HG03095 (cell line): ENCODE measurements at regions not wholly inside any gene's neighbourhood (a gene's known extent, or its start where the extent isn't known, plus 50 kb on each side); places are given as distances from the start of the nearest gene placed in this dataset.

Experiments used
- ATAC-seq: cut with Tn5 transposase; IDR thresholded peaks from one replicate; pipeline ENCODE4 v1.9.1; 2021; ENCODE audit warnings: moderate library complexity; ENCODE audit not compliant: unreplicated experiment

DNA sequence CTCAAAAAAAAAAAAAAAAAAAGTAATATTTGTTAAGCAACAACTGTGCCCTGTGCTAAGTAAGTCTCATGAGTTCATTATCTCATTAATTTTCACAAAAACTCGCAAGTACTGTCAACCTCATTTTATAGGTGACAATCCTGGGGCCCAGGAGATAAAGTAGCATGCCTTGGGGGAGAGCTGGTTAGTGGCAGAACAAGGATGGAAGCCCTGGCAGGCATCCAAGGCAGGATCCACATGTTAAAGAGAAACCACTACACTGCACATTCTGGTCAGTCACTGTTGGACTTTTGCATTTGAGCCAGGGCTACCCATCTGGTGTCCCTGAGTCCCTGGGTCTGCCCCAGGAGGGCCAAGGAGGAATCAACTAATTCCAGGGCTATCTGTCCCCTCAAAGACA, 54.6 kb downstream of the ZFP36L2 start:
- ATAC-seq = no peak

DNA sequence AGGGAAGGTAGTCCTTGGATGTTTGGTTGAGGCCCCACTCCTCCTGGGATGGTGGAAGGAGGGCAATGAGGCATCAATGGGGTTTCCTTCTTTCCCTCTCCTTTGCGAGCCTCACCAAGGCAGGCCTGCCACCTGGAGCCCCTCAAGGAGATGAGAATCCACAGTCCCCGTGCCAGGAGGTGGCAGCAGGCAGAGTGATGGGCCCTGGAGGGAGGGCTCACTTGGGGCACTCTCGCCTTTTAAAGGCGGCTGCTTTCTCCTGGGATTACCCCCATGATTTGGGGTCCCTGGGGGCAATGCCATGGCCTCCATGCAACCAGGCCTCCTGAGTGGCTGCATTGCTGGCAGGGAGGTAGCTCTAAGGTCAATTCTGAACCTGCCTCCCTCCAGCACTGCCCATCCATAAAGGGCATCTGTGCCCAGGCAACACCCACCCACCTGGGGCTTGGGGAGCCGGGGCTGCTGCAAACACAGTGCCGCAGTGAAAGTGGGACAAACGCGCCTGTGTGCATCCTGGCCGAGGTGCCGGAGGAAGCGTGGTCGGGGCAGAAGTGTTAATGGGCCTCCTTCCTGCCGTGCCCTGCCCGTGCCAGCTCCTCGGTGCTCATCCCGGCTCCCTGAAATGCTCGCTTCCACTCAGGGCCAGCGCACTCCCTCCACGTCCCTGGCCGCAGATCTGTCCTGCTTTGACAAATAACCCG, 55.9 kb downstream of the ZFP36L2 start:
- no peak for ATAC-seq

DNA sequence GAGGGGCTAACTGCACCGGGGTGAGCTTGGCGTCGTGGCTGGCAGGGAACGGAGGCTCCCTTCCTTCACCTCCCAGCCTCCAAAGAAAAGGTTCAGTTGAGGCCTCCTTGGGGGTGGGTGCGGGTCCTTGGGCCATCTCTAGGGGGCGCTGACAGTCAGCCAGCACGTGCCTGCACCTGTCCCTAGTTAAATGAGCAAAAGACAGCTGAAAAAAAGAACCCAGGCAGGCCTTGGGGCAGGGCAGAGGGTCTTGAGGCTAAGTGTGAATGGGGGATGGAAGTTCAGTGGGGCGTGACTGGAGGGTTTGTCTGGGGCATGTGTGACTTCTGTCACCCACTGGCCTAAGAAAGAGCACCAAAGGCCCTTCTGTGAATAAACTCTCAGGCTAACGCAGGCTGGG, 56.4 kb downstream of the ZFP36L2 start:
- ATAC-seq = no peak

DNA sequence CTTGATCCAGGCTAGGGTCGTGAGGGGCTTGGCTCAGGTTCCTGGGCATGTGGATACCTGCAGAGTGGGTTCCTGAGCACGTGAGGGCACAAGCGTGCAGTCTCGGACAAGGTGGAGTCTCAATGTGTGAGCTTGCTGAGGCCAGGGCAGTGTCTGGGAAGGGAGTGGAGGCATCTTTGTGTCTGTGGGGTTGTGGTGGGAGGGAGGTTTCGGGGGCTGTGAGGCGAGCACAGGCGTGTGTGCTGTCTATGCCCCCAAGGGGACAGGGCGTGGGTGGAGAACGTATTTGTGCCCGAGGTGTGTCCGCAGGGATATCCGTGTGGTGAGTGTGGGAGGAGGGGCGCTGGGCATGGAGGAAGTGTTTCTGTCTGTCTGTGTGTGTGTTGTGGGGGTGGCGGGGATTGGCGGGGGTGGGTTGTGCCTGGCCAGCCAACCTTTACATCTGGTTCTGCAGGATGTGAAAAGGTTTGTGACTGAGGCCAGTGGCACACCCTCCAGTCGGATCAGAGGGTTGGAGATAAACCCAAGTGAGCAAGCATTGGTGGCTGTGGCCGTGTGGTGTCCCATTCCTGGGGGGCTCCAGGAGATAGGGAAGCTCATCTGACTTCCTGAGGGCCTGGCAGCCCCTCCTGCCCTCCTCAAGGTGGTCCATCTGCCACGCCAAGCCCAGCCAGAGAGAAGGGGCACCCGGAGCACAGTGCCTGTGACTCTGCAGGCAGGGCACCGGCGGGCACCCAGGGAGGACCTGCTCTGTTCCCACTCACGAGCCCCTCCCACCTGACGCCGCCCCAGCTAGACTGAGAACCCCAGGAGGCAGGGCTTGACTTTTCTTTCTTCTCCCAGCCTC, 57.1 kb downstream of the ZFP36L2 start:
- no peak for ATAC-seq

DNA sequence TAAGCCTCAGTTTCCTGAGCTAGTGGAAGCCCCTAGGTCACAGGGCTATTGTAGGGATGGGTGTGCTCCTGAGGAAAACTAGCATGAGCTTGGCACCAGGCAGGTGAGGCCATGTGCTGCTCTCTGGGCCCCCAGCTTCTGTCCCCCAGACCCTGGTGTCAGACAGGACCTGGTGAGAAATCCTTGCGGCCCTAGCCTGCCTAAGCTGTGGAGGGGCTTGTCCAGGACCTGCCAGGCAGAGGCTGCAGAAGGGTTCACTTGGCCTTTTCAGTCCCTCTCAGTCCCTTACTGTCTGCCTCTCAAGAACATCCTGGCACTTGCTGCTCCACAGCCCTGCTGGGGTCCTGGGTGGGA, 58.4 kb downstream of the ZFP36L2 start:
- ATAC-seq = no peak

DNA sequence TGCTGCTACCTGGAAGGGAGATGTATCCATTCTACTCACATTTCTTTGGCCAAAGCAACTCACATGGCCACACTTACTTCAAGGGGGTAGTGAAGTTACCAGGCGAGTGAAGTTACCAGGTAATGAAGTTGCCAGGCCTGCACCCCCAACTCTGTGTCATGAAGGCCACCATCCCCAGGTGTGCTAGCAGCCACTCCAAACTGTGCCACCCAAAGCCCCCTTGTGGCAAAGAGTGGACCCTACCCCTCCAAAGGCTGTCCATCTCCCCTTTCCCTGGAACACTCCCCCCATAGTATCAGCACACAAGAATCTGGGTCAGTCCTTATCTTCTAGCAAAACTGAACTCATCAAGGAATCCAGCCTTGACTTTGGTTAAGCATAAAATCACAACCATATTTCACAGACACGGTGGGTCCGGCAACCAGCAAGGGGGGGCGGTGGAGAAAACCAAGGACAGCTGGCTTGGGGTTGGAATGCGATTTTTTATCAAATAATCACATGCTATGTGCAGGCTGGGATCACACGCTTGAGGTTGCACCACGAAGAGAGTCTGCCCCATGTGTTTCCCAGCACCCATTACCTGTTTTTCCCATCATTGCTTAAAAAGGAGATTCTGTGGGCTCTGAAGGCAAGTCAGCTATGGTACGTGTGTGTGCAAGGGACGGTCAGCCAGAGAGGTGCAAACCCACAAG, 60.9 kb downstream of the ZFP36L2 start:
- no peak for ATAC-seq

DNA sequence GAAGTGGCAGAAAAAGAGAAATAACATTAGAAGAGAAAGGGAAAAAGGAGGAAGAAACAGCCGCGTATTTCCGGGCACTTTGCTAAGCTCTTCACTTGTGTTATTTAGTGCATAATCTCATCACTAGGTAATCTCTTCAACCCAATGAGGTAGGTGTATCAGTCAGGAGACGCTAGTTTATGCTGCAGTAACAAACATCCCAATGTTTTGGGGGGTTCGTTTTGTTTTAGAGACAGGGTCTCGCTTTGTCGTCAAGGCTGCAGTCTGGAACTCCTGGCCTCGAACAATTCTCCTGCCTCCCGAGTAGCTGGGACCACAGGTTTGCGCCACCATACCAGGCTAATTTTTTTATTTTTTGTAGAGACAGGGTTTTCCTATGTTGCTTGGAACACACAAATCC, 61.7 kb downstream of the ZFP36L2 start:
- ATAC-seq = no peak

DNA sequence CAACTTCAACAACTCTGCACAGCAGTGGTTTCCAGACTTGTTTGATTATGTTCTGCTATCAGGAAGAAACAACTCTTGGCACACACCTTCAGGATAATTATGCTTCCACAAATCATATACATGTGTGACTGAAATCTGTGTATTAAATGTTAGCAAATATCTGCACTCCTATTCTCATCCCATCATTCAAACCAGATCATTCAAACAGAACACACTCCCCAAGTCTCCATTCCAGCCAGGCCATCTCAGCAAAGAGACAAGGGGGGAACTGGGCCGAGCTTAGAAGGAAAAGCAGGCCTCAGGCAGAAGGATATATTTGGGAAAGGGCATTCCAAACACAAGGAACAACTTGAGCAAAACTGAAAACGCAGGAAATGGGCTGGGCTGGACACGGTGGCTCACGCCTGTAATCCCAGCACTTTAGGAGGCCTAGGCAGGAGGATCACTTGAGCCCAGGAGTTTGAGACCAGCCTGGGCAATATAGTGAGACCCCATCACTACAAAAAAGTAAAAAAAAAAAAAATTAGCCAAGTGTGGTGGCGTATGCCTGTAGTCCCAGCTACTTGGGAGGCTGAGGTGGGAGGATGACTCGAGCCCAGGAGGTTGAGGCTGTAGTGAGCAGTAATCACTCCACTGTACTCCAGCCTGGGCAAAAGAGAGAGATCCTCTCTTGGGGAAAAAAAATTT, 62.7 kb downstream of the ZFP36L2 start:
- no peak for ATAC-seq

DNA sequence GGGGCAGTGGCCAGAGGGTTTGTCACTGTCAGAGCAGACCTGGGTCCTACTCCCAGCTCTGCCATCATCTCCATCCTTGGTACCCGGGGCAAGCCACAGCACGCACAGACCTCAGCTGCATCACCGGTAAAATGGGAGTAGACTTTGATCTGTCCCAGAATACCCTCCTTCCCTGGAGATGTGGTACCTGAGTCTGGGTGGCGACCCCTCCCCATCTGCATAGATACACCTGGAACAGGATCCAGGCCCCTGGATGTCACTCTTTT, 64.0 kb downstream of the ZFP36L2 start:
- ATAC-seq = no peak

DNA sequence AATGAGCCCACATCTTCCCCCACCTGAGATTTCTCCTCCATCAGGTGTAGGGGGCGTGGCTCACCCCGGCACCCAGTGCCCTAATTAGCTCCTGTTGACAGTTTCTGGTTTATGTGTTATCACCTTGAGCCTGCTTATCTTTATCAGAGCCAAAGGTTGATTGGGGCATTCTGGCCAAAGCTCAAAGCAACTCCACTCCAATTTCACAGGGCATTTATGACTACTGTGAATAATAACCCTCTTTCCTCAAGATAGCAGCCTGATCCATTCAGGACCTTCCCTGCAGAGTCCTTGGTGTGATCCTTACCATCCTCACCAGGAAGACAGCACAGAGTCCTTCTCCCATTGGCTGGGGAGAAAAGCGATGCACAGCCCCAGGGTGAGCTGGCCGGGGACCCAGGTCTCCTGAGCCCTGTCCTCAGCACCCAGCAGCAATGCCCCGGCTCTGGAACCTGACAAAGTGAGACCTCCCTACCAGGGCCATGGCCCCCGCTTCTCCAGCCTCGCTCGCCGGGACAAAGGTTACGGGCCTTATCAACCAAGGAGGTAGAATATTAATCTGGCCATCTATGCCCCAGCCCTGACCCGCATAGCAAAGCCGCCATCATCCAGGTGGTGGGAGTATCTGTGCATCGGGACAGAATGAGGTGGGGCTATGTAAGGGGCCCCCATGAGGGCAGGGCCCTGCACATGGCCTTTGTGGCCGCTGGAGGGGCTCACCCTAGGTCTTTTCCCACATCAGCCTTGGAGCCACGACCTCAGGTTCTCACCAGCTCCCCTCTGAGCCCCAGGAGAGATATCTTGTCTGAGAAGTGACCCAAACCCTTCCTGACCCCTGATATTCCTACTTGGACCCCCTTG, 64.5 kb downstream of the ZFP36L2 start:
- ATAC-seq = no peak

DNA sequence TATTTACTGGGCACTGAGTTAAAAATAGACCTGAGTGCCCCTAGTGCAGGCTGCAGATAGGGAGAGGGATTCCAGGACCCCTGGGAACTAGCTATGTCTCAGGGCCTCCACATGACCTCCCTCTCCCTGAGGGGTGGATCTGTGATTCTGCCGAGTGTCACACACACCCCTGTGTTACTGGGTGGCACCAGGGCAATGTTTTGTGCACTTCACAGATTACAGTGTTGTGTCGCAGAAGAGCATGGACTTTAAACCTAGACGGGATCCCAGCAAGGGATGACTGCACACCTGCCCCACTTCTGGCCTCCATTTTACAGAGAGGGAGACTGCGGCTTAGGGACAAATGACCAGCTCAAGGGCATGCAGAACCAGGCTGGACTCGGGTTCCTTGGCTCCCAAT, 65.6 kb downstream of the ZFP36L2 start:
- no peak for ATAC-seq

DNA sequence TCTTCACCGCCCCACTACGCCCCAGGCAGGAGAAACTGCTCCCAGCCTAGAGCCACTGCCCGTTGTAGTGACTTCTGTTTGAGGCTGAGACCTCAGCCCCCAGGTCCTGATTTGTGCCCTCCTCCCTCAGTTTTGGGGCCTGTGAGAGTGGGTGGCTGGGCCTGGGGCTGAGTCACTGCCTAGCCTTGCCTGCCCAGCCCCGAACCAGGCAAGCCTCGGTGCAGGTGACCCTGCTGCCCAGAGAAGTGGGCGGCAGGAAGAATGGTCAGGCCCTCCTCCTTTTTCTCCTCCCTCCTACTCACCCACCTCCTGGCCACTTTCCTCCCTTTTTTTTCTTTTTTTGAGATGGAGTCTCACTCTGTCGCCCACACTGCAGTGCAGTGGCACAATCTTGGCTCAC, 66.6 kb downstream of the ZFP36L2 start:
- no peak for ATAC-seq

DNA sequence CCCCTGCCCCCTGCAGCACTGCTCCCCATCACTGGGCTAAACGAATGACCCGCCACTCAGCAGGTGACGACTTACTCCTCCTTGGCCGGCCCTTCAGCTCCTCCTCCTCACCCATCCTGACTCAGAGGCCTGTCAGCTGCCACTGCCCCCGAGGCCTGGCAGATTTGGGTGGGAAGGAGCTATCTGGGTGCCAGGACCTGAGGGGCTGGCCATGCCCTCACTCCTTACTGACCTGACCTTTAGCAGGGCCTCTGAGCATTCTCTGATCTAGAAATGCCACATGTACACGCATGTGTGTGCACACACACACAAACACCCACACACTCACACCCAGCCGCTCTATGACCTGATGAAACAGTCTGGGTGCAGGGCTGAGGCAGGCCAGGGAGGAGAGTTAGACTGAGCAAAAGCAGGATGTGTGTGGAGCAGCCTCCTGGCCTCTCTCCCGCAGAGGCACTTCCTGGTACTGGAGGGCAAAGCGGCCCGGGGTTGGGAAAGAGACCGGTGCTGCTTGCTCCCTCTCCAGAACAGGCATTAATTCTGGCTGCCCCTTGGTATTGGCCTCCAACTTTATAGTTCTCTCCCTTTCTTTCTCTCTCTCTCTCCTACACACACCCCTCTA, 68.0 kb downstream of the ZFP36L2 start:
- no peak for ATAC-seq

DNA sequence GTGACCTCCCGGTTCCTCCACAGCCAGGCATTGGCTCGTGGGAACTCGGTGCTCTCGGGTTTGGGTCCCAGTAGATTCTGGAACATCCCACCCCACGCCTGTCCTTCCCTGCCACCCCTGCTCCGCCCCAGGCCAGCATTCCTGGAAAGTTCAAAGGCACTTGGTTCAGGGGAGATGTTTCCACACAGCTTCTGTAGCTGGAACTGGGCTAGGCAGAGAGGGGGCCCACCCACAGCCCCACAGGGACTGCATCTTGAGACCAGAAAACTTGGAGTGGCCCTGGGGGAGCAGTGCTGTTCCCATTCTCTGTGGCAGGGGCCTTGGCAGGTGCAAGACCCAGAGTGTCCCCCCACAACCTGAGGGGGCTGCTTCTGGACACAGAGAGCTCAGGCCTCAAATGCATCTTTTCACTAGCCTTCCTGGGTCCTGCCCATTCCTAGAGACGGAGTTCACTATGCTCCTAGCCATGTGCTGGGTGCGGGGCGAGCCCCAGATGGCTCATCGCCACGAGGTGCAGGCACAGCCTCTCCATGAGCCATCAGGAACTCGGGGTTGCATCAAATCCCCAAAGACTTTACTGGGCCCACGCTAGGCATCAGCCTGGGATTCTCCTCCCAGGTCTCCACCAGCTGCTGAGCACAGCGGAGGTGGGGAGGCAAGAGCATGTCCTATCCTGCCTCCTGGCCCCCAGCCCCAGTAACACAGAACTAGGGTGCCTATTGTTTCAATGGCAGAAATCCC, 68.7 kb downstream of the ZFP36L2 start:
- ATAC-seq = no peak

DNA sequence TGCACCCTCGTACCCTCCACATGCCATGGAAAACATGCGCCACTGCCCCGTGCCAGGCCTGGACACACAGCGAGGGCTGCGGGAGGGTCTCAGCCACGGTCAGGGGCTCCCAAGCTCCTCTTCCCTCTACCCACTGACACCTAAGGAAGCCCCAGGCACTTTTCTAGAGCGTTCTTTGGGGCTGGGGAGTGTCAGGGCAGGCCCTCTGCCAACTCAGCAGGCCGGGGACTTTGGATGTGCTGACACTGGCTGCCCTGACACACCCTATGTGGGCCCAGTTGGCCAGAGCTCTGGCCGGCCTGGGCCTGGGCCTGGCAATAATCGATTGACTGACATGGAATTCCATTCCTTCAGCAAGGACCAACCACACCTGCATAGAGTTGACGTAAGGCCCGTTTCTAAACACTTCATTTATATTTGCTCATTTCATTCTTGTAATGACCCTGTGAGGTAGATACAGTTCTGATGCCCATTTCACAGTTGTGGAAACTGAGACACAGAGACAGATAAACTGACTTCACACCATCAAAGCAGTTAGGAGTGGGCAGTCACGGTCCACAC, 70.5 kb downstream of the ZFP36L2 start:
- ATAC-seq = no peak

DNA sequence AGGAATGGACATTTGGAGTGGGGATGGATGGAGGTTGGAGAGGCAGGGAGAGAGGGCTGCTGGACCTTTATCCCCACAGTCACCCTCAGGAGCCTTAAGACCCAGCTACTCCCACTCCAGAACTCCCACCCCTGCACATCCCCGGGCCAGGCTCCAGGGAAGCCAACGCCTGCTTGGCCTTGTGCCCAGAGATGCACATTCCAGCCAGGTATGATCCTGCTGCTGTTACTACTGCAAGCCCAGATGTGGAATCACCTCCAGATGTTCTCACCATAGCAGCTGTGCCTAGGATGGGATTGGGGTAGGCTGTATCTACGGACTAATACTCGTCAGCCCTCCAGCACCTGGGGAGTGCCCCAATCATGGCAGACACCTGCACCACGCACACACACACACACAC, 71.7 kb downstream of the ZFP36L2 start:
- ATAC-seq = no peak

DNA sequence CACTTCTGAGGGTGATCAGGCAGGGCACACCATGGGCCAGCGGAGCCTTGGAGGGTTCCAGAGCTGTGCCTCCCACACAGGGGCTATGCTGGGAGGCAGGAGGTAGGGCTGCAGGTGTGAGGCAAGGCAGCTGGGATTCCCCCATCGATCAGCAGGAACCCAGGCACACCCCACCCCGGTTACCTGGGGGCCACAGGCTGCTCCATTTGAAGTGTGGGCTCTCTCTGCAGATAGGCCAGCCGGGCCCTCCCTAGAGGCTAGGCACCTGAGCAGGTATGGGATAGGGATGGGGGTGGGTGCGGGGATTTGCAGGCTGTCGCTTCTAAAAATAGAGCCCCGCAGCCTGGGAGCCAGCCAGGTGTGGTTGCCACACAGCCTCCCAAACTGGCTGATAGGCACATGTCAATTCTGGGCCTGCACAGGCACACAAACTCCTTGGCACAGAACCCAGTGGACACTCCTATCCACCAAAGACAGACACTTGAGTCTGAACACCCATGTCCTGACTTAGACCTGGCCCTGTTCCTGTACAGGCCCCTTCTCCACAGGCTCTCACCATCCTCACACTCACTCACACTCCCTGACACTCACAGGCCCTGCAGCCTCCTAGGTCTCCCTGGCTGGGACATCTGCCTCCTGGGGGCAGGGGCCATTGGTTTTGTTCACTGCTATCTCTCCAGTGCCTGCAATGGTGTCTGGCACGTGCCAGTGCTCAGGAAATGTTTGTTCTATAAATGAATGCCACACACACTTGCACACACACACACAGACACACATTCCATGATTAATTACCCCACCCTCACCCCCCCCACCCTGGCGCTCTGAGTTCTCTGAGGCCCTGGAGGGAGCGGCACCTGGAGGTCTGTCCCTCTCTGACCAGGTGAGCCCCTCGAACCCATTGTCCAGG, 73.4 kb downstream of the ZFP36L2 start:
- ATAC-seq = no peak

DNA sequence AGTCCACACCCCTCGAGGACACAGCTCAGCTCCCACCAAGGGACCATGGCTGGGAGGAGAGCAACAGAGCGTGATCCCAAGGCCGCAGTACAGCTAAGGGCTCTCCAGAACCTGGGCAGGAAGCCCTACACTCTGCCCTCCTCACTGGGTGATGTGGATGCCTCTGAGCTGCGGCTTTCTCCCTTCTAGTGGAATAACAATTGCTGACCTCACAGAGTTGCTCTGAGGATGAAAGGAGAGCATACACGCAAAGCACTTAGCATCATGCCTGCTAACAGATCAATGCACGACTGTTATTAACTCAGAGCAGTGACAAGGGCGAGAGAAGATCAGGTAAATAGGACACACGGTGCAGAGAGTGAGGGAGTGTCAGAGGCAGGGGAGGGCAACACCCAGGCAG, 74.2 kb downstream of the ZFP36L2 start:
- ATAC-seq = no peak
